CD8-positive, alpha-beta memory T cell (primary cell): ENCODE measurements at regions not wholly inside any gene's neighbourhood (a gene's known extent, or its start where the extent isn't known, plus 50 kb on each side); places are given as distances from the start of the nearest gene placed in this dataset.

Experiments used
- CTCF ChIA-PET: fragments of 350-600 bp; sonication (Branson Sonifier 250); formaldehyde crosslinking; loops from one replicate; lab custom pipeline; 2021; ENCODE audit warnings: antibody characterized with exemption; lab: Charles Lee
- POLR2A ChIA-PET: fragments of 350-600 bp; sonication (Branson Sonifier 250); formaldehyde crosslinking; loops from one replicate; lab custom pipeline; 2021; ENCODE audit warnings: antibody characterized with exemption; lab: Charles Lee
- DNase-seq, 5 donors: peaks; one replicate each; pipeline versions ENCODE4 v3.0.0 to v3.0.0-alpha.2; 2020 to 2022; ENCODE audit warnings: mixed read lengths in 1 of 5
- H3K27ac ChIP-seq: one replicate; pipeline ENCODE4 v1.7.0; 2013; ENCODE audit warnings: low read depth, mild to moderate bottlenecking, low read length, moderate library complexity
- H3K27me3 ChIP-seq: 2 replicates; pipeline ENCODE4 v1.7.0; 2013; ENCODE audit warnings: low read length, mild to moderate bottlenecking; ENCODE audit not compliant: insufficient read depth, poor library complexity, severe bottlenecking
- H3K36me3 ChIP-seq: 2 replicates; pipeline ENCODE4 v1.7.0; 2013; ENCODE audit warnings: mild to moderate bottlenecking, low read length, moderate library complexity; ENCODE audit not compliant: insufficient read depth
- H3K4me1 ChIP-seq: 2 replicates; pipeline ENCODE4 v1.7.0; 2013; ENCODE audit warnings: mild to moderate bottlenecking, low read length, moderate library complexity; ENCODE audit not compliant: insufficient read depth
- H3K4me3 ChIP-seq: 2 replicates; pipeline ENCODE4 v1.7.0; 2013; ENCODE audit warnings: mild to moderate bottlenecking, low read length
- H3K9me3 ChIP-seq: 2 replicates; pipeline ENCODE4 v1.7.0; 2013; ENCODE audit warnings: mild to moderate bottlenecking, low read length
- H3K27ac Mint-ChIP-seq, 8 donors: one replicate each; pipeline ENCODE4 v1.8.0; 2020 to 2021; ENCODE audit warnings: mixed read lengths in 8 of 8, mild to moderate bottlenecking in 6 of 8, inconsistent platforms in 3 of 8, moderate library complexity in 3 of 8
- H3K27me3 Mint-ChIP-seq, 2 donors: one replicate each; pipeline ENCODE4 v1.8.0; 2020 to 2021; ENCODE audit warnings: mixed read lengths in 2 of 2, mild to moderate bottlenecking in 1 of 2, moderate library complexity in 1 of 2
- H3K36me3 Mint-ChIP-seq, 3 donors: one replicate each; pipeline ENCODE4 v1.8.0; 2020 to 2021; ENCODE audit warnings: mixed read lengths in 3 of 3, inconsistent platforms in 1 of 3, mild to moderate bottlenecking in 1 of 3
- H3K4me1 Mint-ChIP-seq, 3 donors: one replicate each; pipeline ENCODE4 v1.8.0; 2020 to 2021; ENCODE audit warnings: mixed read lengths in 3 of 3, inconsistent platforms in 1 of 3, mild to moderate bottlenecking in 1 of 3
- H3K4me3 Mint-ChIP-seq, 7 donors: one replicate each; pipeline ENCODE4 v1.8.0; 2020 to 2021; ENCODE audit warnings: mixed read lengths in 7 of 7, mild to moderate bottlenecking in 6 of 7, moderate library complexity in 4 of 7, inconsistent platforms in 2 of 7
- H3K9me3 Mint-ChIP-seq, 5 donors: one replicate each; pipeline ENCODE4 v1.8.0; 2020 to 2022; ENCODE audit warnings: mixed read lengths in 5 of 5, mild to moderate bottlenecking in 3 of 5, moderate library complexity in 2 of 5, inconsistent platforms in 1 of 5

DNA sequence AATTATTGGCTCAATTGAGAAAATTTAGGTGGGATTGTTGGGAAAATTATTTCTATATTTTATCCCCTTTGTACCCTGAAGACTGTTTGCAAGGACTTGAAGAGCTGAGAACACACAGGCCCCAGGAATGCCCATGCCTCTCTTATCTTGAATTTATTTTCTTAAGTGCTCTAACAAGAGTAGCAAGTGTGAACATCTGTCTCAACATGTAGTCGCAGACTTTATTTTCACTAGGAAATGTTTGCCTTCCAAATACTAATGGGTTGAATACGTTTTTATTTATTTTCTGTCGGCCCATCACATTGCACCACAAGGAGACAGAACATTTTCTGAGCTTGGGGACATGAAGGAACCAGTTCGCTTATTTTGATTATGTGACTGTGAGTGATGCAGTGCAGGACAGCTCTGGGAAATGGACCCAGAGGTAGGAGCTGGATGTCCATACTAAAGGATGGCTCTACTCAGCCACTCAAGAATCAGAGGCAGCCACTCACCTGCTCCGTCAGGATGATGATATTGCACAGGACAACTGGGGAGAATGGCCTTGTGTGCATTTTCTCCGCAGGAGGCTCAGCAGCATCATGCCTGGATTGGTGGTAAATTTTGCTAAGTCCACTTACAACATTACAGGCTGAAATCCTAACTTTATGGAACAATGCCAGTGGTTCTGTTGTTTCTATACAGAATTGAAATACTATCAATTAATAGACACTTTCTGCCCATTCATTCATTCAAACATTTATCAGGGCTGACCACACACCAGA, 332.7 kb downstream of the FGFR2 start:
- H3K4me3 ChIP-seq = no peak overlapping the region
- no peaks in the 10 kb centered on the region for H3K9me3 ChIP-seq
- no peak overlapping the region for H3K4me3 Mint-ChIP-seq
- no peaks in the 10 kb centered on the region for H3K27me3 ChIP-seq
- no peak overlapping the region for H3K27ac Mint-ChIP-seq
- no peak overlapping the region for H3K27ac ChIP-seq
- DNase-seq = no peak
- CTCF ChIA-PET = no interaction called here
- POLR2A ChIA-PET = no interaction called here
- no peaks in the 10 kb centered on the region for H3K36me3 Mint-ChIP-seq
- no peaks in the 10 kb centered on the region for H3K4me1 ChIP-seq
- H3K36me3 ChIP-seq = no peaks in the 10 kb centered on the region
- no peaks in the 10 kb centered on the region for H3K27me3 Mint-ChIP-seq
- H3K9me3 Mint-ChIP-seq = peaks cover 0 to 2% (median 0%) of the 10 kb centered on the region in 5 donors
- no peaks in the 10 kb centered on the region for H3K4me1 Mint-ChIP-seq

DNA sequence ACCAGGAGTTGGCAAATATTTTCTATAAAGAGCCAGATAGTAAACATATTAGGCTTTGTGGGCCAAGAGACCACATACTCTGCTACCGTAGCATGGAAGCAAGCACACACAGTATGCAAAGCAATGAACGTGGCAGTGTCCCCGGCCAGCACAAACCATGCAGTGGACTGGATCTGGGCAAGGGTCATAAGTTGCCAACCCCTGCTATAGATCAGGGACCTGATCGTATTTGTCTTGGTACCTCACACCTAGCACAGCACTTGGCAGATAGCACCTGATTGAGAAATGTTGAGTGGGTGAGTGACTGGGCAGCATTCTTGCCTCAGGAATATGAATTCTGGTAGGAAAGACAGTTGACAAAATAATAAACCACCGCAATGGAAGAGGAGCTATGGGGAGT, 331.9 kb downstream of the FGFR2 start:
- Mint-ChIP-seq H3K4me1 (no peaks in the 10 kb centered on the region), H3K4me3 (peak overlapping the region in 1 of 7 donors; percentile 18), H3K9me3 (peaks cover 0 to 7% (median 0%) of the 10 kb centered on the region in 5 donors), H3K27ac (no peak overlapping the region), H3K36me3 (no peaks in the 10 kb centered on the region), H3K27me3 (peaks cover 3 to 4% of the 10 kb centered on the region in 2 donors)
- DNase-seq = no peak
- Histone ChIP-seq H3K4me3 (no peak overlapping the region), H3K9me3 (no peaks in the 10 kb centered on the region), H3K27me3 (no peaks in the 10 kb centered on the region), H3K27ac (no peak overlapping the region), H3K4me1 (no peaks in the 10 kb centered on the region), H3K36me3 (no peaks in the 10 kb centered on the region)
- CTCF ChIA-PET = no interaction called here
- POLR2A ChIA-PET = no interaction called here

DNA sequence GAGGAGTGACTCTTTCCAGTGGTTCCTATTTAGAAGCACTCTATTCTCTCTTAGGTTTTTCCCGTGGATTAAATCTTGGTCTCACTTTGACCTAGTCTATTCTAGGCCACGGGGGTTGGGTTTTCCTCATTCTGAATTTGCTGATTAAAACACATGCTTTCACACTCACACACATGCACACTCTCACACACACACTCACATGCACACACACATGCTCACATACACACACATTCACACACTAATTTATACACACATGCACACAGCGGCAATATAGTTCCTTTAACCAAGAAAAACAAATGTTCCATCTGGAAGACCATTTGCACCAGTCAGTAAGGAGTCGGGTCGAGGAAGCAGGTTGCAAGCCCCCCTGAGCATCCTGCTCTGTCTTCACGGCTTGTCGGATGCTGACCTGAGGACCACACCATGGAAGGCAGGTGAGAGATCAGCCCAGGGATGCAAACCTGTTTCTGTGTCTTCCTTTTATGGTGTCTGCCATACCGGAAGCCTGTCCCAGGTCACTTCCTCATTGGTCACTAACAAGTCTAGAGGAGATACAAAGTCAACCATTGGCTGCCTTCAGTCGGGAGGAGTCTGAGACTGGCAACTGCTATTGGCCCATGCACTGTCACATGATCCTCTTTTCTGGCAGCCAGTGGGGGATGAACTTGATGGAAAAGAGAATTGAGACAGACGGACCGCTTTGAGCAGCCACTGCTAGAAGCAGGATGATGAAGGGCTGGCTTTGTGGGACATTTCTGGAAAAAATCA, 330.8 kb downstream of the FGFR2 start:
- Mint-ChIP-seq H3K4me3 (no peak overlapping the region), H3K36me3 (no peaks in the 10 kb centered on the region), H3K9me3 (peaks cover 0 to 7% (median 0%) of the 10 kb centered on the region in 5 donors), H3K4me1 (no peaks in the 10 kb centered on the region), H3K27me3 (peaks cover 3 to 4% of the 10 kb centered on the region in 2 donors), H3K27ac (no peak overlapping the region)
- Histone ChIP-seq H3K4me3 (no peak overlapping the region), H3K9me3 (no peaks in the 10 kb centered on the region), H3K4me1 (no peaks in the 10 kb centered on the region), H3K36me3 (no peaks in the 10 kb centered on the region), H3K27me3 (no peaks in the 10 kb centered on the region), H3K27ac (no peak overlapping the region)
- ChIA-PET POLR2A (no interaction called here), CTCF (no interaction called here)
- DNase-seq = no peak

DNA sequence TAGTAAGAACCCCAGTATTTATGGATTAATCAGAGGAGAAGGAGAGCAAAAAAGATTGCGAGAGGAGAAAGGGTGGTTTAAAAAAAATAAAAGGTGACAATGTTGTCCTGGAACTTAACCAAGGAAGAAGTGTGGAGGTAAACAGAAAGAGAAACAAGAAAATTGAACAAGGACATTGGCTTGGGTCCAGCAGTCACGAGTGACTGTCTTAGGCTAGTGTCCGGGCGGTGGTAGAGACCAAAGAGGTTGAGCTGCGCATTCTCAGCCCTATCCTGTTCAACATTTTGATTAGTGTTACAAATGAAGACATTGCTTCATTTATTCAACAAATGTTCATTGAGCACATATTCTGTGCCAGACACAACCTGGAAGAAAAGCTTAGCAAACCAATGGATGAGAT, 329.9 kb downstream of the FGFR2 start:
- Mint-ChIP-seq H3K27ac (no peak overlapping the region), H3K27me3 (peaks cover 4 to 6% of the 10 kb centered on the region in 2 donors), H3K9me3 (peaks cover 0 to 7% (median 0%) of the 10 kb centered on the region in 5 donors), H3K4me1 (no peaks in the 10 kb centered on the region), H3K4me3 (no peak overlapping the region), H3K36me3 (no peaks in the 10 kb centered on the region)
- H3K36me3 ChIP-seq = no peaks in the 10 kb centered on the region
- H3K27ac ChIP-seq = no peak overlapping the region
- no peak overlapping the region for H3K4me3 ChIP-seq
- H3K4me1 ChIP-seq = no peaks in the 10 kb centered on the region
- POLR2A ChIA-PET = no interaction called here
- no peaks in the 10 kb centered on the region for H3K9me3 ChIP-seq
- CTCF ChIA-PET = no interaction called here
- H3K27me3 ChIP-seq = no peaks in the 10 kb centered on the region
- DNase-seq = no peak

DNA sequence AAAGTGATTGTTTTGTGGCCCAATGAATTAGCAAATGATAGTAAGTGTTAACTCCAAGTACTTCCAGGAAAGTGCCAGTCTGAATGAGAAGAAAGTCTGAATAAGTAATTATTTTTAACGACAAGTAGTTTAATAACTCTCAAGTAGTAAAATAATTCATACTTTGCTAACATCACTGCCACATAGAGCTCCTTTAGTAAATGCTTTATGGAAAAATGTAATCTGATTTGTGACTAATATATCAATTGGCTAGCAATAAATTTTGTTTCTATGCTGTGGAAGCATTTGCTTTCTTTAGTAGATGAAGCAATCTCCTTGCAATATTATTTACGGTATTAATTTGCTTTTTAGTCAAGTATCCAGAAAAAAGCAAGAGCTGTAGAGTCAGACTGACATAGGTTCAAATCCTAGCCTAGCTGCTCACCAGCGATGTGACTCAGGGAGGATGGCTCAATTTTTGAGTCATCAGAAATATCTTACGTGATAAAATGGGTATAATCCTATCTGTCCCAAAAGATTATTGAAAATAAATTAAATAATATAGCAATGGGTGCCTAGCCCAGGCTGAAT, 329.3 kb downstream of the FGFR2 start:
- no peaks in the 10 kb centered on the region for H3K4me1 Mint-ChIP-seq
- ChIA-PET POLR2A (no interaction called here), CTCF (no interaction called here)
- Histone ChIP-seq H3K9me3 (no peaks in the 10 kb centered on the region), H3K27ac (no peak overlapping the region), H3K4me3 (no peak overlapping the region), H3K4me1 (no peaks in the 10 kb centered on the region), H3K36me3 (no peaks in the 10 kb centered on the region), H3K27me3 (no peaks in the 10 kb centered on the region)
- no peaks in the 10 kb centered on the region for H3K36me3 Mint-ChIP-seq
- no peak overlapping the region for H3K4me3 Mint-ChIP-seq
- H3K27ac Mint-ChIP-seq = no peak overlapping the region
- no peak for DNase-seq
- H3K27me3 Mint-ChIP-seq = peaks cover 4 to 6% of the 10 kb centered on the region in 2 donors
- peaks cover 0 to 7% (median 0%) of the 10 kb centered on the region in 5 donors for H3K9me3 Mint-ChIP-seq

DNA sequence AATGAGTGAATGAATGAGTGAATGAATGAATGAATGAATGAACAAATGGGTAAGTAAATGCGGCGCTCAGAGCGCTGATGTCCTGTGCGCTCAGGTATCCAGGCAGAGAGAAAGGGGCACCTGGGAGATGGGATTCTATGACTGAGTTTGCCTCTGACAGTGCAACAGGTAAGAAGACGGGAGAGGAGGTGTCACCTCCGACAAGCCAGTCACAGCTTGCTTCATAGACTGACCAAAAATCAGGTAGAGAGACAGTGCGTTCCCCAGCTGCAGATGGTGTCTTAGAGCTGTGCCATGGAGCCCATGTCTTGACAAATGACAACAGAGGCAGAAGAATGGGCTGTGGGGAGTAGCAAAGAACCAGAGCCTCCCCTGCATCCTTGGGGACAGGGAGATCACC, 327.3 kb downstream of the FGFR2 start:
- Histone ChIP-seq H3K27ac (no peak overlapping the region), H3K4me1 (no peaks in the 10 kb centered on the region), H3K27me3 (no peaks in the 10 kb centered on the region), H3K4me3 (no peak overlapping the region), H3K36me3 (no peaks in the 10 kb centered on the region), H3K9me3 (no peaks in the 10 kb centered on the region)
- Mint-ChIP-seq H3K36me3 (no peaks in the 10 kb centered on the region), H3K4me1 (no peaks in the 10 kb centered on the region), H3K27ac (no peak overlapping the region), H3K4me3 (no peak overlapping the region), H3K9me3 (peaks cover 0 to 7% (median 0%) of the 10 kb centered on the region in 5 donors), H3K27me3 (peaks cover 4 to 6% of the 10 kb centered on the region in 2 donors)
- CTCF ChIA-PET = no interaction called here
- POLR2A ChIA-PET = no interaction called here
- no peak for DNase-seq

DNA sequence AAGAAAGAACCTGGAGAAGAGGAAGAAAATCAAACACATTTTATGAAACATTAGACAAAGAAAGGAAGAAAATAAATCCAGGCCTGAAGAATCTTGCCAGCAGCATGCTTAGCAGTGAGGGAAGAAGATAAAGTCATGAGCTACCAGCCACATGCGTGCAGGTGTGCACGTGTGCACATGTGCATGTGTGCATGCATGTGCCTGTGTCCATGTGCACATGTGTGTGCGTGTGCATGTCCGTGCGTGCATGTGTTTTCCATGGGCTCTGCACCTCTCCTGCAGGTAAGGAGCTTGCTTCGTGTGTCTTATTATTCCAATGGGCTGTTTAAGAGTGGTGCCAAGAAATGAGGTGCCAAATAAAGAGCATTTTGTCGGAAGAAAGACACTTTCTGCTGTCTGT, 322.2 kb downstream of the FGFR2 start:
- Mint-ChIP-seq H3K4me1 (no peaks in the 10 kb centered on the region), H3K27me3 (peaks cover 2 to 6% of the 10 kb centered on the region in 2 donors), H3K9me3 (peaks cover 0 to 16% (median 5%) of the 10 kb centered on the region in 5 donors), H3K36me3 (no peaks in the 10 kb centered on the region), H3K4me3 (no peak overlapping the region), H3K27ac (no peak overlapping the region)
- Histone ChIP-seq H3K9me3 (no peaks in the 10 kb centered on the region), H3K27ac (no peak overlapping the region), H3K4me1 (no peaks in the 10 kb centered on the region), H3K27me3 (no peaks in the 10 kb centered on the region), H3K4me3 (no peak overlapping the region), H3K36me3 (no peaks in the 10 kb centered on the region)
- POLR2A ChIA-PET = no interaction called here
- DNase-seq = no peak
- CTCF ChIA-PET = no interaction called here

DNA sequence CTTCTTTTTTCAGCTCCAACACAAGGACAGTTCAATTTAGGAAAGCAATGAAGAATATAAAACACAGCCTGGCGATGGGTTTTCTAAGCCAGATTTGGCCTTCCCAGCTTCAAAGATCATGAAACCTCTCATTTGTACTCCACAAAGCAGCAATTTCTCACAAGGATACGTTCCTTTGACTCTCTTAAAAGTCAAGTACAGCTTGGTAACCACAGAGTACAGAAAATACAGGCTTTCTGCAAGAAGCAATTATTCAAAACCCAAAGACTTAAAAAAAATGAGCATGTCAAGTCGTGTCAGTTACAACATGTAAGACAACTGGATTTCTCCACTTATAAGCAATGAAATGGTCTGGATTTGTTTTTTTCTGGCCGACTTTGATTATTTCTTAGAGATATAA, 321.4 kb downstream of the FGFR2 start:
- POLR2A ChIA-PET = no interaction called here
- CTCF ChIA-PET = no interaction called here
- no peaks in the 10 kb centered on the region for H3K36me3 Mint-ChIP-seq
- no peaks in the 10 kb centered on the region for H3K36me3 ChIP-seq
- H3K4me1 Mint-ChIP-seq = no peaks in the 10 kb centered on the region
- peaks cover 0 to 13% (median 5%) of the 10 kb centered on the region in 5 donors for H3K9me3 Mint-ChIP-seq
- H3K27ac ChIP-seq = no peak overlapping the region
- H3K4me3 Mint-ChIP-seq = no peak overlapping the region
- H3K4me3 ChIP-seq = no peak overlapping the region
- DNase-seq = no peak
- no peaks in the 10 kb centered on the region for H3K9me3 ChIP-seq
- H3K4me1 ChIP-seq = no peaks in the 10 kb centered on the region
- no peaks in the 10 kb centered on the region for H3K27me3 ChIP-seq
- H3K27ac Mint-ChIP-seq = no peak overlapping the region
- H3K27me3 Mint-ChIP-seq = peaks cover 0 to 5% of the 10 kb centered on the region in 2 donors
